H1 (cell line): ENCODE measurements at regions not wholly inside any gene's neighbourhood (a gene's known extent, or its start where the extent isn't known, plus 50 kb on each side); places are given as distances from the start of the nearest gene placed in this dataset.

Experiments
- CTCF ChIA-PET: fragments of 300-600 bp; sonication (Branson Sonifier 250); formaldehyde crosslinking; loops from one replicate; lab custom pipeline; 2021; ENCODE audit not compliant: partially characterized antibody; lab: Charles Lee
- POLR2A ChIA-PET: fragments of 300-600 bp; sonication (Branson Sonifier 250); formaldehyde crosslinking; loops from one replicate; lab custom pipeline; 2021; ENCODE audit warnings: inconsistent platforms; ENCODE audit not compliant: partially characterized antibody; lab: Charles Lee
- DNase-seq, 2 experiments: peaks; one replicate each; pipeline versions ENCODE4 v3.0.0 to v3.0.0-alpha.2; 2010 to 2022; ENCODE audit warnings: low spot score in 2 of 2, low read depth in 1 of 2, mixed read lengths in 1 of 2
- FAIRE-seq: peaks from 2 replicates; lab custom pipeline; 2011; peaks lifted over from hg19 to GRCh38; lab: Jason Lieb, UNC
- H2AFZ ChIP-seq: 2 replicates; pipeline ENCODE4 v1.8.1; 2012; ENCODE audit warnings: low read length, inconsistent platforms
- H2AK5ac ChIP-seq: 2 replicates; pipeline ENCODE4 v1.6.1; 2013; ENCODE audit warnings: low read depth, low read length
- H2BK120ac ChIP-seq: replicated peaks from 2 replicates; pipeline ENCODE3; 2013; ENCODE audit warnings: low read depth, low read length, inconsistent platforms
- H2BK12ac ChIP-seq: 2 replicates; pipeline ENCODE4 v1.6.1; 2013; ENCODE audit warnings: low read depth, low read length
- H2BK15ac ChIP-seq: 2 replicates; pipeline ENCODE4 v1.6.1; 2013; ENCODE audit warnings: low read length
- H2BK20ac ChIP-seq: 2 replicates; pipeline ENCODE4 v1.6.1; 2013; ENCODE audit warnings: low read length
- H2BK5ac ChIP-seq: 2 replicates; pipeline ENCODE4 v1.6.1; 2013; ENCODE audit warnings: low read depth, low read length
- H3K14ac ChIP-seq: 2 replicates; pipeline ENCODE4 v1.6.1; 2013; ENCODE audit warnings: inconsistent platforms; ENCODE audit not compliant: insufficient read length
- H3K18ac ChIP-seq: 2 replicates; pipeline ENCODE4 v1.6.1; 2013; ENCODE audit warnings: low read length; ENCODE audit errors: extremely low read depth
- H3K23ac ChIP-seq: 2 replicates; pipeline ENCODE4 v1.6.1; 2013; ENCODE audit warnings: inconsistent platforms; ENCODE audit not compliant: insufficient read length
- H3K23me2 ChIP-seq: 2 replicates; pipeline ENCODE4 v1.6.1; 2013; ENCODE audit warnings: low read depth, low read length
- H3K27ac ChIP-seq: 2 replicates; pipeline ENCODE4 v1.6.1; 2011; ENCODE audit warnings: low read depth, low read length, inconsistent platforms
- H3K27me3 ChIP-seq, 4 experiments: replicated peaks in 1 of 4; 1 replicate in 1 of 4; 2 replicates in 3 of 4; pipeline versions ENCODE4 v1.6.1 to v1.8.1; 2011 to 2013; ENCODE audit warnings: low read length in 3 of 4, mild to moderate bottlenecking in 3 of 4, inconsistent platforms in 2 of 4, mixed read lengths in 2 of 4, moderate library complexity in 1 of 4; ENCODE audit not compliant: control insufficient read depth in 3 of 4, insufficient read depth in 3 of 4; ENCODE audit errors: extremely low read depth in 1 of 4
- H3K36me3 ChIP-seq, 4 experiments: 2 replicates each; pipeline versions ENCODE4 v1.6.1 to v1.8.1; 2011 to 2013; ENCODE audit warnings: mild to moderate bottlenecking in 4 of 4, low read length in 3 of 4, moderate library complexity in 2 of 4, control low read depth in 1 of 4, inconsistent platforms in 1 of 4; ENCODE audit not compliant: insufficient read depth in 4 of 4, control insufficient read depth in 2 of 4
- H3K4ac ChIP-seq: replicated peaks from 2 replicates; pipeline ENCODE3; 2013; ENCODE audit warnings: low read length, low read depth, mixed read lengths, inconsistent platforms; ENCODE audit not compliant: insufficient read length
- H3K4me1 ChIP-seq, 4 experiments: replicated peaks in 1 of 4; 1 replicate in 1 of 4; 2 replicates in 3 of 4; pipeline versions ENCODE4 v1.6.1 to v1.8.1; 2011 to 2013; ENCODE audit warnings: low read length in 3 of 4, inconsistent platforms in 2 of 4, mixed read lengths in 1 of 4; ENCODE audit not compliant: insufficient read depth in 4 of 4, control insufficient read depth in 3 of 4
- H3K4me2 ChIP-seq, 2 experiments: 2 replicates each; pipeline versions ENCODE4 v1.6.1 to v1.8.1; 2011 to 2013; ENCODE audit warnings: low read depth in 2 of 2, low read length in 2 of 2, control low read depth in 1 of 2, inconsistent platforms in 1 of 2, mild to moderate bottlenecking in 1 of 2; ENCODE audit not compliant: insufficient read depth in 1 of 2
- H3K4me3 ChIP-seq, 4 experiments: fragments of 200-600, 300-600 bp in 1 of 4; sonication (generic), shearing (Covaris generic), sonication (Bioruptor Twin) in 1 of 4; 2 replicates each; pipeline versions ENCODE4 v1.5.1 to v1.8.1; 2011 to 2016; ENCODE audit warnings: low read length in 4 of 4, low read depth in 3 of 4, control low read depth in 2 of 4, inconsistent platforms in 2 of 4, mild to moderate bottlenecking in 2 of 4, mixed read lengths in 1 of 4, moderate library complexity in 1 of 4; ENCODE audit not compliant: insufficient read depth in 2 of 4; ENCODE audit errors: extremely low read depth in 1 of 4
- H3K56ac ChIP-seq: replicated peaks from 2 replicates; pipeline ENCODE3; 2013; ENCODE audit warnings: low read depth, mild to moderate bottlenecking, mixed read lengths, low read length, inconsistent platforms; ENCODE audit not compliant: insufficient read length
- H3K79me1 ChIP-seq: 2 replicates; pipeline ENCODE4 v1.6.1; 2013; ENCODE audit warnings: low read depth, low read length, control low read depth
- H3K79me2 ChIP-seq, 2 experiments: 2 replicates each; pipeline versions ENCODE4 v1.6.1 to v1.8.1; 2012 to 2013; ENCODE audit warnings: low read length in 2 of 2, mild to moderate bottlenecking in 2 of 2, inconsistent platforms in 1 of 2; ENCODE audit not compliant: insufficient read depth in 2 of 2, control insufficient read depth in 1 of 2
- H3K9ac ChIP-seq, 4 experiments: replicated peaks in 1 of 4; 1 replicate in 1 of 4; 2 replicates in 3 of 4; pipeline versions ENCODE4 v1.6.1 to v1.8.1; 2011 to 2013; ENCODE audit warnings: low read depth in 3 of 4, low read length in 3 of 4, control low read depth in 2 of 4, mild to moderate bottlenecking in 2 of 4, moderate library complexity in 2 of 4, inconsistent platforms in 1 of 4; ENCODE audit errors: extremely low read depth in 1 of 4
- H3K9me3 ChIP-seq, 2 experiments: 2 replicates each; pipeline versions ENCODE4 v1.6.1 to v1.8.1; 2012 to 2013; ENCODE audit warnings: mild to moderate bottlenecking in 2 of 2, moderate library complexity in 2 of 2, control low read depth in 1 of 2, inconsistent platforms in 1 of 2, low read depth in 1 of 2, low read length in 1 of 2, mixed read lengths in 1 of 2; ENCODE audit not compliant: insufficient read depth in 2 of 2
- H4K20me1 ChIP-seq, 2 experiments: replicated peaks in 1 of 2; 2 replicates each; pipeline versions ENCODE3 to v1.8.1; 2011 to 2013; ENCODE audit warnings: inconsistent platforms in 2 of 2, low read length in 2 of 2, mild to moderate bottlenecking in 1 of 2; ENCODE audit not compliant: insufficient read depth in 2 of 2, control insufficient read depth in 1 of 2
- H4K5ac ChIP-seq: 2 replicates; pipeline ENCODE4 v1.6.1; 2013; ENCODE audit warnings: low read length, low read depth, mixed read lengths, inconsistent platforms; ENCODE audit not compliant: insufficient read length
- H4K8ac ChIP-seq: 2 replicates; pipeline ENCODE4 v1.8.0; 2013; ENCODE audit warnings: mild to moderate bottlenecking, moderate library complexity, low read length, inconsistent platforms; ENCODE audit not compliant: insufficient read depth; ENCODE audit errors: extremely low read depth
- H4K91ac ChIP-seq: replicated peaks from 2 replicates; pipeline ENCODE3; 2013; ENCODE audit warnings: low read length, mixed read lengths, inconsistent platforms; ENCODE audit not compliant: insufficient read length
- EZH2 ChIP-seq: fragments of 200-600 bp; sonication (generic); IDR thresholded peaks from 2 replicates; pipeline ENCODE4 v1.7.1; 2012; ENCODE audit warnings: low read depth, mild to moderate bottlenecking, moderate library complexity, low read length, inconsistent platforms; ENCODE audit not compliant: severe bottlenecking
- GABPA ChIP-seq: IDR thresholded peaks from 2 replicates; pipeline ENCODE4 v1.6.1; 2011; ENCODE audit warnings: mild to moderate bottlenecking, low read length, moderate library complexity, borderline replicate concordance; ENCODE audit not compliant: insufficient read depth
- HDAC2 ChIP-seq, 2 experiments: fragments of 300-600 bp in 1 of 2; sonication (generic) in 1 of 2; IDR thresholded peaks; 2 replicates each; pipeline ENCODE4 v1.6.1; 2011 to 2012; ENCODE audit warnings: low read depth in 2 of 2, low read length in 2 of 2, mild to moderate bottlenecking in 2 of 2, moderate library complexity in 2 of 2, borderline replicate concordance in 1 of 2, inconsistent platforms in 1 of 2
- HDAC6 ChIP-seq: IDR thresholded peaks from one replicate; pipeline ENCODE4 v1.7.1; 2012; ENCODE audit warnings: low read depth, mild to moderate bottlenecking, inconsistent platforms, low read length, moderate library complexity
- JUN ChIP-seq: IDR thresholded peaks from 2 replicates; pipeline ENCODE4 v1.6.1; 2011; ENCODE audit warnings: low read depth, mild to moderate bottlenecking, improper control_type of control experiment, low read length
- KDM1A ChIP-seq: fragments of 200-600, 300-600 bp; sonication (generic); IDR thresholded peaks from 2 replicates; pipeline ENCODE4 v1.7.1; 2016; ENCODE audit warnings: mild to moderate bottlenecking, low read length, borderline replicate concordance
- KDM5A ChIP-seq: fragments of 200-600 bp; IDR thresholded peaks from 2 replicates; pipeline ENCODE4 v1.7.1; 2012; ENCODE audit warnings: mild to moderate bottlenecking, low read length, inconsistent platforms, mixed read lengths
- POU5F1 ChIP-seq: IDR thresholded peaks from 2 replicates; pipeline ENCODE4 v1.6.1; 2011; ENCODE audit warnings: low read depth, mild to moderate bottlenecking, low read length, moderate library complexity
- RBBP5 ChIP-seq: IDR thresholded peaks from 2 replicates; pipeline ENCODE4 v1.7.1; 2012; ENCODE audit warnings: low read depth, mild to moderate bottlenecking, inconsistent platforms, low read length, moderate library complexity, borderline replicate concordance
- SIX5 ChIP-seq: IDR thresholded peaks from 2 replicates; pipeline ENCODE4 v1.6.1; 2011; ENCODE audit warnings: mild to moderate bottlenecking, low read depth, low read length
- TCF12 ChIP-seq: IDR thresholded peaks from 2 replicates; pipeline ENCODE4 v1.6.1; 2011; ENCODE audit warnings: low read depth, mild to moderate bottlenecking, low read length
- WGBS, 2 experiments: shearing (Covaris generic) in 1 of 2; methylation state at CpG; one replicate each; pipeline versions ENCODE4 v1.1.6 to v1.1.7; 2013 to 2015; ENCODE audit warnings: low lambda C conversion rate in 2 of 2, mixed read lengths in 2 of 2, inconsistent platforms in 1 of 2, low coverage in 1 of 2, missing lambda C conversion rate in 1 of 2; ENCODE audit not compliant: insufficient replicate concordance in 2 of 2, insufficient coverage in 1 of 2, insufficient read length in 1 of 2; ENCODE audit errors: extremely low coverage in 1 of 2, missing lambda C conversion rate in 1 of 2; 5-methylcytosine and 5-hydroxymethylcytosine counted together
- TF ChIP-seq, protein P1 (sequence below), 3 experiments: IDR thresholded peaks; 1 replicate in 2 of 3; 2 replicates in 1 of 3; pipeline versions ENCODE4 v1.5.1 to v1.6.1; 2011; ENCODE audit warnings: low read length in 3 of 3, mild to moderate bottlenecking in 3 of 3, inconsistent platforms in 2 of 3, low read depth in 1 of 3, moderate library complexity in 1 of 3; ENCODE audit not compliant: insufficient read depth in 1 of 3; ENCODE audit errors: control extremely low read depth in 1 of 3

DNA sequence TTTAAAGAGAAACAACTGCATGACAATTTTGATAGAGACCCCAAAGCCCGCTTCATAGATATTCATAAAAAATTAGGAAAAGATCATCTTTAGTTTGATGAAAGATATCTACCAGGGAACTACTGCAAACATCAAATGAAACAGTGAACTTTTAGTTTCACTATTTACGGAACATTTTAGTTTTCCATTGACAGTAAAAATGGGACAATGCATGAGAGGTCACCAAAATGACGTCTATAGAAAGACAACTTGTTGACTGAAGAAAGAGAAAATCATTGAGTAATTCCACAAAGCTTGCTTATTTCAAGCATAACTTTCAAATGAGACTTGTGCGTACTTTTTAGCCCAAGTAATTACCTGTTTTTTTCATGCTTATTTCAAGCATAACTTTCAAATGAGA, 411.4 kb downstream of the HLX start:
- no peak overlapping the region for H3K9ac ChIP-seq
- H2BK5ac ChIP-seq: no peak overlapping the region
- no peak overlapping the region for H3K14ac ChIP-seq
- H3K9me3 ChIP-seq: no peaks in the 10 kb centered on the region
- DNase-seq: no peak
- H2AFZ ChIP-seq: no peak overlapping the region
- H3K79me2 ChIP-seq: no peaks in the 10 kb centered on the region
- H2BK20ac ChIP-seq: no peak overlapping the region
- H3K18ac ChIP-seq: no peak overlapping the region
- no peak overlapping the region for H3K56ac ChIP-seq
- POLR2A ChIA-PET: no interaction called here
- no peaks in the 10 kb centered on the region for H3K79me1 ChIP-seq
- H3K4ac ChIP-seq: no peak overlapping the region
- H3K27ac ChIP-seq: no peak overlapping the region
- no peak overlapping the region for H3K23ac ChIP-seq
- no peak overlapping the region for H4K8ac ChIP-seq
- FAIRE-seq: no peak
- no peak overlapping the region for H4K5ac ChIP-seq
- peaks cover 0 to 4% (median 0%) of the 10 kb centered on the region in 4 experiments; a peak in 2 of 7 replicates for H3K4me1 ChIP-seq
- CTCF ChIA-PET: interaction anchor here (0.8 kb wide), 1 partner anchor 805 kb away, joined by 3 read pairs; no protein-coding TSS in a partner anchor
- no peak overlapping the region for H4K91ac ChIP-seq
- H2BK120ac ChIP-seq: no peak overlapping the region
- no peaks in the 10 kb centered on the region for H3K36me3 ChIP-seq
- no peaks in the 10 kb centered on the region; the same call in 1 of the 2 replicates for H3K23me2 ChIP-seq
- WGBS, 2 experiments: 83% methylated on average over 4 of the region's 4 CpGs; no CpG with 5 or more reads in 1 of the 2 experiments
- H2BK15ac ChIP-seq: no peak overlapping the region
- H2BK12ac ChIP-seq: no peak overlapping the region
- H3K4me3 ChIP-seq: no peak overlapping the region
- no peak overlapping the region for H3K4me2 ChIP-seq
- no peaks in the 10 kb centered on the region for H3K27me3 ChIP-seq
- H4K20me1 ChIP-seq: no peaks in the 10 kb centered on the region
- no peak overlapping the region for H2AK5ac ChIP-seq
- TF ChIP-seq KDM5A (no peak), POU5F1 (no peak), TCF12 (no peak), KDM1A (no peak), SIX5 (no peak), RBBP5 (no peak), GABPA (no peak), HDAC2 (IDR thresholded peaks at IDR 0.05; ENCODE audit: borderline replicate concordance in 1 of 2, low read depth in 2 of 2, low read length in 2 of 2) (no peak), EZH2 (no peak), HDAC6 (no peak), JUN (no peak)
- TF ChIP-seq, protein P1, sequence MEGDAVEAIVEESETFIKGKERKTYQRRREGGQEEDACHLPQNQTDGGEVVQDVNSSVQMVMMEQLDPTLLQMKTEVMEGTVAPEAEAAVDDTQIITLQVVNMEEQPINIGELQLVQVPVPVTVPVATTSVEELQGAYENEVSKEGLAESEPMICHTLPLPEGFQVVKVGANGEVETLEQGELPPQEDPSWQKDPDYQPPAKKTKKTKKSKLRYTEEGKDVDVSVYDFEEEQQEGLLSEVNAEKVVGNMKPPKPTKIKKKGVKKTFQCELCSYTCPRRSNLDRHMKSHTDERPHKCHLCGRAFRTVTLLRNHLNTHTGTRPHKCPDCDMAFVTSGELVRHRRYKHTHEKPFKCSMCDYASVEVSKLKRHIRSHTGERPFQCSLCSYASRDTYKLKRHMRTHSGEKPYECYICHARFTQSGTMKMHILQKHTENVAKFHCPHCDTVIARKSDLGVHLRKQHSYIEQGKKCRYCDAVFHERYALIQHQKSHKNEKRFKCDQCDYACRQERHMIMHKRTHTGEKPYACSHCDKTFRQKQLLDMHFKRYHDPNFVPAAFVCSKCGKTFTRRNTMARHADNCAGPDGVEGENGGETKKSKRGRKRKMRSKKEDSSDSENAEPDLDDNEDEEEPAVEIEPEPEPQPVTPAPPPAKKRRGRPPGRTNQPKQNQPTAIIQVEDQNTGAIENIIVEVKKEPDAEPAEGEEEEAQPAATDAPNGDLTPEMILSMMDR (IDR thresholded peaks at IDR 0.05; ENCODE audit: control extremely low read depth in 1 of 3, insufficient read depth in 1 of 3, low read depth in 1 of 3, low read length in 3 of 3): no peak
